Pulmonary artery endothelial cell (primary cell): ENCODE measurements at regions not wholly inside any gene's neighbourhood (a gene's known extent, or its start where the extent isn't known, plus 50 kb on each side); places are given as distances from the start of the nearest gene placed in this dataset.

Source experiments
- DNase-seq: peaks from one replicate; pipeline ENCODE4 v3.0.0-alpha.2; 2011; ENCODE audit warnings: low read depth, low spot score

- DNase-seq: no peak
These were observed 303.9 kb upstream of the TBC1D5 start for GRCh38 chr3:18046131-18046915.

GRCh38 chr3:18044971-18045880 is 302.8 kb upstream of the TBC1D5 start:
- no peak for DNase-seq

- DNase-seq: no peak
These were observed 301.8 kb upstream of the TBC1D5 start for GRCh38 chr3:18044191-18044590.

- DNase-seq: no peak
These were observed 294.0 kb upstream of the TBC1D5 start for GRCh38 chr3:18036450-18036815.

- no peak for DNase-seq
These were observed 293.4 kb upstream of the TBC1D5 start for GRCh38 chr3:18035641-18036449.

GRCh38 chr3:18033581-18034108 is 291.2 kb upstream of the TBC1D5 start:
- DNase-seq: no peak

- no peak for DNase-seq
These were observed 288.0 kb upstream of the TBC1D5 start for GRCh38 chr3:18030371-18030870.

GRCh38 chr3:18027161-18027939 is 284.9 kb upstream of the TBC1D5 start:
- DNase-seq: no peak

GRCh38 chr3:18024715-18025114 is 282.3 kb upstream of the TBC1D5 start:
- no peak for DNase-seq

GRCh38 chr3:18019161-18019495 is 276.7 kb upstream of the TBC1D5 start:
- DNase-seq: no peak

GRCh38 chr3:18018491-18019160 is 276.2 kb upstream of the TBC1D5 start:
- DNase-seq: no peak

GRCh38 chr3:18016366-18016765 is 273.9 kb upstream of the TBC1D5 start:
- no peak for DNase-seq

- no peak for DNase-seq
These were observed 270.5 kb upstream of the TBC1D5 start for GRCh38 chr3:18012933-18013332.

- no peak for DNase-seq
These were observed 270.0 kb upstream of the TBC1D5 start for GRCh38 chr3:18012436-18012835.

- DNase-seq: no peak
These were observed 269.0 kb upstream of the TBC1D5 start for GRCh38 chr3:18011387-18011786.

GRCh38 chr3:18010001-18010400 is 267.6 kb upstream of the TBC1D5 start:
- no peak for DNase-seq

GRCh38 chr3:18008706-18009368 is 266.4 kb upstream of the TBC1D5 start:
- DNase-seq: no peak

- DNase-seq: no peak
These were observed 265.5 kb upstream of the TBC1D5 start for GRCh38 chr3:18007980-18008379.

GRCh38 chr3:17995769-17996168 is 253.3 kb upstream of the TBC1D5 start:
- DNase-seq: no peak

- no peak for DNase-seq
These were observed 251.7 kb upstream of the TBC1D5 start for GRCh38 chr3:17994167-17994566.
